ENCODE measurements at regions not wholly inside any gene's neighbourhood (a gene's known extent, or its start where the extent isn't known, plus 50 kb on each side); places are given as distances from the start of the nearest gene placed in this dataset.
A peak's percentile ranks its signal among the peaks of the same experiment; 100 is the strongest.
"Not testable (repeated sequence)": the region's sequence is repeated elsewhere in the genome, so short reads cannot be mapped to it uniquely, and the experiment has no call there.

DNA sequence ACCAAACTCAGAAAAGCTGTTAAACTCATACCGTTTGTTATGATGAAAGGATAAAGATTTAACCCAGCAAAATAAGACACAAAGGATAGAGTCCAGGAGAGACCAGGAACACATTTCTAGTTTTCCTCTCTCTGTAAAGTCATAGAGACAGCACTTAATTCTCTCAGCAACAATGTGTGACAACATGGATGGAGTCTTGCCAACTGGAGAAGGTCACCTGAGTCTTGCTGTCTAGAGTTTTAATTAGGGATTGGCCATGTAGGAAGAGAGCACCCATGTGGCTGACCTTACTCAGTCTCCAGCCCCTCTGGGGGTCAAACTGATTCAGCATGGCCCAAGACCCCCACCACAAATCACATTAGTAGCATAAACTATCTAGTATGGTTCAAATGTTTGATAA is 151.0 kb upstream of the ATF7IP start:
- DNase-seq = no peak

- not testable (repeated sequence) for DNase-seq
Observed at GRCh38 chr12:14215949-14216348, 149.5 kb upstream of the ATF7IP start.

- DNase-seq = no peak
Observed at GRCh38 chr12:14216405-14217294, 148.8 kb upstream of the ATF7IP start.

- no peak for DNase-seq
Observed at GRCh38 chr12:14219156-14219555, 146.3 kb upstream of the ATF7IP start.

DNA sequence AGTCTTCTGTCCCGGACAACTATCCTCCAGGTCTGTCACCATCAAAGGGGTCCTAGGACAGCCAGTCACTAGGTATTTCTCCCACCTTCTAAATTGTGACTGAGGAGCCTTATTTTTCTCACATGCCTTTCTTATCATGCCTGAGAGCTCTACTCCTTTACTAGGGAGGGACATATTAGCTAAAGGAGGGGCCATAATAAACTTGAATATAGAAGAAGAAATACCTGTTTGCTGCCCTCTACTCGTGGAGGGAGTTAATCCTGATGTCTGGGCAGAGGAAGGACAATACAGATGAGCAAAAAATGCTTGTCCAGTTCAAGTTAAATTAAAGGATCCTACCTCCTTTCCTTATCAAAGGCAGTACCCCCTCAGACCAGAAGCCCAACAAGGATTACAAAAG is 145.8 kb upstream of the ATF7IP start:
- DNase-seq = not testable (repeated sequence)

- DNase-seq = no peak
Observed at GRCh38 chr12:14225064-14225463, 140.4 kb upstream of the ATF7IP start.

- not testable (repeated sequence) for DNase-seq
Observed at GRCh38 chr12:14235176-14235575, 130.3 kb upstream of the ATF7IP start.

GRCh38 chr12:14236641-14237040 is 128.8 kb upstream of the ATF7IP start:
- DNase-seq = not testable (repeated sequence)

- DNase-seq = no peak
Observed at GRCh38 chr12:14238221-14238792, 127.2 kb upstream of the ATF7IP start.

DNA sequence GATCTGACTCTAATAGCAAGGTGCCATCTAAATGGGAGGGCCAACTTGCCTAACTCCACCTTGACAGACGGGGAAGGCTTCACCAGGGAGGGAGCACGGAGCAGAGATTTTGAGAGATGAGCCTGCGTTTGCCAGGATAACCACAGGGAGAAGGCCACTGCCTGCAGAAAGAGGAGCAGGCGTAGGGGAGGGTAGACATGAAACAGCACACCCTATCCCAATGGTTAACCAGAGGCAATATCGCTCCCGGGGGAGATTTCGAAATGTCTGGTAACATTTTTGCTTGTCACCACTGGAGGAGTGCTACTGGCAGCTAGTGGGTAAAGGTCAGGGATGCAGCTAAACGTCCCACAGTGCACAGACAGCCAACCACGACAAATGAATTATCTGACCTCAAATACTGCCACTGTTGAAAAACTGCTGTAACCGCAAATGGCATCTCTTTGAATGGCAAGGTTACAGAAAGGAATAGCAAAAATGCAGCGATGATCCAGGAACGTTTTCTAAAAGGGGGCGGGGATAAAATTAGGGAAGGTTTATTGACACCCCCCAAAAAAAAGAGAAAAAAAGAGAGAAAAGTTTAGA is 126.0 kb upstream of the ATF7IP start:
- peak; percentile 46 for DNase-seq

GRCh38 chr12:14239935-14240872 is 125.3 kb upstream of the ATF7IP start:
- DNase-seq = no peak

DNA sequence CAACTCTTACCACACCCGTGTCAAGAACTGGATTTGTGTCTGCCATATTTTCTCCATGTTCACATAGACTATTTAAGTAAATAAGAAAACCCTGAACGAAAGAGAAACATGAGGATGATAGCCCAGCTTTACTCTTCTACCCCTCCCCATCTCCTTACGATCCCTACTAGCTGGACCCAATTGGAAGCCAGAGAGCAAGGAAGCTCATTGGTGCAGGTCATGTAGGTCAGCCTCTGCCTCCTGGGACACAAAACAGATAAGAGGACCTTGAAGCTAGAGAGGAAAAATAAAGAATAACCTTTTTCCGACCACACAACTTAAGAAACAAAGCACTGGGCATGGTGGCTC is 124.6 kb upstream of the ATF7IP start:
- no peak for DNase-seq

GRCh38 chr12:14242825-14243224 is 122.7 kb upstream of the ATF7IP start:
- DNase-seq = not testable (repeated sequence)

DNA sequence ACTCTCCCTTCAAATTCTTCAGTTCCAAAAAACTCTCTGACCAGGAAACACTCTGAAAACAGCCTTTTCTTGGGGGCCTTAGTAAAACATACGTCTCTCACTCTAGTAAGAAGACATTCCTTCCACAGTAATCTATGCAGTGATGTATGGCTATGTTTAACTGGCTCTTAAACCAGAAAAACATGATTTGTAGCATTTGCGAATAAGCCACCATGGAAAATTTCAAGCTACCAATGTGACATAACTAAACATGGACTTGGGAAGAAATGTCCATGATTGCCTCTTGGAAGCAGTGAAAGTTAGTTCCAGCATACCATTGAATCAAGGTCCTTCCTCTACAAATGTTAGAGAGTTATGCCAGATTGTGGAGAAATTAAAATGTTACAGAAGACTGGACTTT is 121.5 kb upstream of the ATF7IP start:
- DNase-seq = no peak

DNA sequence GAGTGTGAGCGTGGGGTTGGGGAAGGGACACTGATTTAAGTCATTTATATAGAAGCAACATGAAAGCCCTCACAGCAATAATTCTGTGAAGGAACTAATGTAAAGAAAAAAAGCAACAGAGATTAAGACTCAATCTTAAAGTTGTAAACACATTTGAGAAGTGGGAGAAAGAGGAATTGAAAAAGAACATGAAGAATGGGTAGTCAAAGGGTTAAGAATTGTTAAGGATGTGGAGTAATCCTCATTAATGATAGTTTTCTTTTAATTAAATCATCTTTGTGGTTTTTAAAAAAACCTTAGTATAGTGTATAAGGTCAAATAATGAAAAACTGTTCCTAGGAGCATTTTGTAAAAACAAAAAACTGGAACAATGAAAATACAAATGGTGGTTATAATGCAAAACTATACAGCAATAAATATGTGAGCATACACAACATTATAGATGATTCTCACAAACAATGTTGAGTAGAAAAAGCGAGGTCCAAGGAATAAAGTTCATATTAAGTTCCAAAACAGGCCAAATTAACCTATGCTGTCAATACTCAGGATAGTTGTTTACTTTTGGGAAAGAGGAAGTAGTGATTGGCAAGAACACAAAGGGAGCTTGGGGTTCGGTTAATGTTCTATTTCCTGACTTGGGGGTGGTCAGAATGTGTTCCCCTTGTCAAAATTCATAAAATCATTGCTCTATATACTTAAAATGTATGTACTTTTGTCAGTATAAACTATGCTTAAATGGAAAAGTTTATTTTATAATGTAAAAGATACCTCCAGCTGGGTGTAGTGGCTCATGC is 120.4 kb upstream of the ATF7IP start:
- DNase-seq = no peak

DNA sequence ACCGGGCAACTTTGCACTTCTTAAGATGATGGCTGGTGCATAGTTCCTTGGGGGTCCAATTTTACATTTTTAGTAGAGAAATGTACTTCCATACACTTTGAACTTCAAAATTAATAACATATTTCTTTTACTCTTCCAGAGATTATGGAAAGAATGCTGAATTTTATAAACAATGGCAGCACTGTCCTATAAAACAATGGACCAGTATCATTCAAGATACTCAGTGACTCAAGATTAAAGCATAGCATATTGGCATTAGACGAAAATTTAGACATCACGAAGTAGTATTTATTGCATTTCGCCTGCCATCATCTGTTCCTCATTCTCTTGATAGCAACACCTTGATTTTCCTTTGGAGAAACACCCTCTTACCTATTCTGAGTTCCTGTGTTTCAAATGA is 118.3 kb upstream of the ATF7IP start:
- DNase-seq = no peak

- no peak for DNase-seq
Observed at GRCh38 chr12:14249368-14249767, 116.1 kb upstream of the ATF7IP start.

- no peak for DNase-seq
Observed at GRCh38 chr12:14252697-14253096, 112.8 kb upstream of the ATF7IP start.

- DNase-seq = no peak
Observed at GRCh38 chr12:14253496-14253895, 112.0 kb upstream of the ATF7IP start.

DNA sequence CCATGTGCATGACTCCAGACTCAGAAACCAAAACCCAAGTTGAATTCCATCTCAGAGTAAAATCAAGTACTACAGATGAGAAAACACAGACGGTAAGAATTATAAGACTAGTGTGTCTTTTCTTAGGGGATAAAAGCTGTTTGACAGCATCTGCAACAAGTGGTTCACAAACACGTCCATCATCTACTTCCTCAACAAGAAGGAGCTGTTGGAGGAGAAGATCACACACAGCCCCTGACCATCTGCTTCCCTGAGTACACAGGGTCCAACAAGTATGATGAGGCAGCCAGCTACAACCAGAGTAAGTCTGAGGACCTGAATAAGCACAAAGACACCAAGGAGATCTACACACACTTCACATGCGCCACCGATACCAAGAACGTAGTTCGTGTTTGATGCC is 110.7 kb upstream of the ATF7IP start:
- no peak for DNase-seq

DNA sequence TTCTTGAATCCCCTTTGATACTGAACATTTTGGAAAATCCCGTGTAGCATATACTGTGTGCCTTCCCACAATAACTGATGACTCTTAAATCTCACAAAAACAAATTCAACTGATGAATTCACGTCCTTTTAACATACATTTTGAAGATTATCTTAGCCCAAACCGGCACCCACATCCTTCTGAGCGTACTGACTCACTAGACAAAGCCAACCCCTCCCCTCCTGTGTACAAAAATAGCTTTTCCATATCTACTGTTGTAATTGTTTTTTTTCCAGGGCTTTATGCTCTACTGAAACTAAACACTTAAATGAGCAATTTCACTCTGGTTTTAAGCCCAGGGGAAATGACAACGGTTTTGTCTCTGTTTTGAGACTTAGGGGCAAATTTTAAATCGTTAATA is 109.4 kb upstream of the ATF7IP start:
- peak; percentile 53 for DNase-seq

- DNase-seq = peak; percentile 79
Observed at GRCh38 chr12:14256555-14257169, 108.8 kb upstream of the ATF7IP start.

Measured in stimulated activated CD4-positive, alpha-beta T cell treated with anti-CD3 and anti-CD28 coated beads, Interleukin-15, amount 100 ng/mL, for 24 hours (primary cell).